ENCODE measurements at regions not wholly inside any gene's neighbourhood (a gene's known extent, or its start where the extent isn't known, plus 50 kb on each side); places are given as distances from the start of the nearest gene placed in this dataset.

- no TSS peak for BruUV-seq (replicated peaks)
- ATAC-seq (no peak), DNase-seq (ENCODE audit: low read depth, low spot score) (no peak)
- POLR2A ChIA-PET = no interaction called here
- no peaks in the 10 kb centered on the region for H3K4me1 ChIP-seq (ENCODE audit: control insufficient read depth, insufficient read depth, low read length)
- no peak overlapping the region for H3K4me3 ChIP-seq (ENCODE audit: low read depth in 2 of 2, low read length in 2 of 2)
- no peaks in the 10 kb centered on the region for H3K27me3 ChIP-seq (ENCODE audit: control insufficient read depth, insufficient read depth, low read length)
- TF ChIP-seq POLR2AphosphoS5 (IDR thresholded peaks at IDR 0.05; ENCODE audit: low read depth, low read length) = no peak
- TF ChIP-seq TCF7L2 (IDR thresholded peaks at IDR 0.05; ENCODE audit: low read depth, low read length) = no peak
- no peak for TF ChIP-seq REST (IDR thresholded peaks at IDR 0.05; ENCODE audit: insufficient read depth in 1 of 2, low read depth in 2 of 2, low read length in 1 of 2)
- no peak for TF ChIP-seq CTCF (IDR thresholded peaks at IDR 0.05)
- TF ChIP-seq SIN3A (IDR thresholded peaks at IDR 0.05; ENCODE audit: borderline replicate concordance, insufficient read depth, low read depth, low read length) = no peak
- H3K36me3 ChIP-seq (ENCODE audit: control insufficient read depth, insufficient read depth, low read length) = no peaks in the 10 kb centered on the region
- intact Hi-C loops (cut with micrococcal nuclease; ENCODE audit: unreplicated experiment) (no loop called here), in situ Hi-C loops (cut with HindIII; ENCODE audit: low pct_unique_long_range_greater_than_20kb, low sequenced_read_pairs) (no loop called here)
- H3K27ac ChIP-seq (ENCODE audit: low read length) = no peak overlapping the region
- H3K9me3 ChIP-seq (ENCODE audit: control insufficient read depth, insufficient read depth, low read depth, low read length) = no peaks in the 10 kb centered on the region
- CTCF ChIA-PET = no interaction called here
Measured at GRCh38 chr13:19052931-19053330, 128.7 kb downstream of the TUBA3C start.

GRCh38 chr13:19052180-19052579 lies 129.4 kb downstream of the TUBA3C start:
- H3K27me3 ChIP-seq (ENCODE audit: control insufficient read depth, insufficient read depth, low read length) = no peaks in the 10 kb centered on the region
- intact Hi-C loops (cut with micrococcal nuclease; ENCODE audit: unreplicated experiment) = no loop called here
- H3K4me3 ChIP-seq (ENCODE audit: low read depth in 2 of 2, low read length in 2 of 2) = no peak overlapping the region
- no peak overlapping the region for H3K27ac ChIP-seq (ENCODE audit: low read length)
- in situ Hi-C loops (cut with HindIII; ENCODE audit: low pct_unique_long_range_greater_than_20kb, low sequenced_read_pairs) = no loop called here
- ChIA-PET CTCF (no interaction called here), POLR2A (no interaction called here)
- ATAC-seq (no peak), DNase-seq (ENCODE audit: low read depth, low spot score) (no peak)
- no peaks in the 10 kb centered on the region for H3K4me1 ChIP-seq (ENCODE audit: control insufficient read depth, insufficient read depth, low read length)
- H3K36me3 ChIP-seq (ENCODE audit: control insufficient read depth, insufficient read depth, low read length) = no peaks in the 10 kb centered on the region
- no peaks in the 10 kb centered on the region for H3K9me3 ChIP-seq (ENCODE audit: control insufficient read depth, insufficient read depth, low read depth, low read length)
- no TSS peak for BruUV-seq (replicated peaks)
- no peak for TF ChIP-seq POLR2AphosphoS5 (IDR thresholded peaks at IDR 0.05; ENCODE audit: low read depth, low read length)
- no peak for TF ChIP-seq SIN3A (IDR thresholded peaks at IDR 0.05; ENCODE audit: borderline replicate concordance, insufficient read depth, low read depth, low read length)
- TF ChIP-seq CTCF (IDR thresholded peaks at IDR 0.05) = no peak
- no peak for TF ChIP-seq TCF7L2 (IDR thresholded peaks at IDR 0.05; ENCODE audit: low read depth, low read length)
- no peak for TF ChIP-seq REST (IDR thresholded peaks at IDR 0.05; ENCODE audit: insufficient read depth in 1 of 2, low read depth in 2 of 2, low read length in 1 of 2)
